Tibial nerve (tissue), 4 donors: ENCODE measurements at regions not wholly inside any gene's neighbourhood (a gene's known extent, or its start where the extent isn't known, plus 50 kb on each side); places are given as distances from the start of the nearest gene placed in this dataset.

Experiments
- CTCF ChIP-seq, 5 experiments: fragments of 200-600 bp in 3 of 5; fragments of 450-650 bp in 2 of 5; sonication (generic) in 3 of 5; IDR thresholded peaks; one replicate each; pipeline ENCODE4 v1.5.1; 2016 to 2019; ENCODE audit warnings: antibody characterized with exemption in 5 of 5, mild to moderate bottlenecking in 3 of 5, moderate library complexity in 2 of 5
- EP300 ChIP-seq, 2 donors: sonication (generic); formaldehyde crosslinking; IDR thresholded peaks; one replicate each; pipeline ENCODE4 v1.6.1; 2017; ENCODE audit warnings: antibody characterized with exemption in 2 of 2, mild to moderate bottlenecking in 1 of 2
- POLR2A ChIP-seq, 2 donors: fragments of 450-650 bp; IDR thresholded peaks; one replicate each; pipeline ENCODE4 v1.6.1; 2017; ENCODE audit warnings: antibody characterized with exemption in 2 of 2, mild to moderate bottlenecking in 2 of 2, moderate library complexity in 2 of 2

GRCh38 chr21:23812485-23812884, 1794.8 kb downstream of the MRPL39 start:
- no peak for TF ChIP-seq POLR2A (IDR thresholded peaks at IDR 0.05)
- no peak for TF ChIP-seq CTCF (IDR thresholded peaks at IDR 0.05)
- TF ChIP-seq EP300 (IDR thresholded peaks at IDR 0.05): no peak
